ENCODE measurements at regions not wholly inside any gene's neighbourhood (a gene's known extent, or its start where the extent isn't known, plus 50 kb on each side); places are given as distances from the start of the nearest gene placed in this dataset.

GRCh38 chr16:85173981-85174751, 61.9 kb upstream of the CIBAR2 start:
- peak in 1 of 3 donors; percentile 17 for DNase-seq

- no peak for DNase-seq
Measured at GRCh38 chr16:85174871-85175723, 62.8 kb upstream of the CIBAR2 start.

- no peak for DNase-seq
Measured at GRCh38 chr16:85175724-85176233, 63.5 kb upstream of the CIBAR2 start.

- DNase-seq, result no peak
Measured at GRCh38 chr16:85176541-85177447, 64.5 kb upstream of the CIBAR2 start.

- no peak for DNase-seq
Measured at GRCh38 chr16:85177448-85177846, 65.2 kb upstream of the CIBAR2 start.

GRCh38 chr16:85178006-85178591, 65.8 kb upstream of the CIBAR2 start:
- DNase-seq, result no peak

GRCh38 chr16:85178596-85178995, 66.3 kb upstream of the CIBAR2 start:
- DNase-seq, result no peak

- DNase-seq, result no peak
Measured at GRCh38 chr16:85179344-85180046, 67.2 kb upstream of the CIBAR2 start.

GRCh38 chr16:85180047-85180826, 68.0 kb upstream of the CIBAR2 start:
- DNase-seq, result no peak

- no peak for DNase-seq
Measured at GRCh38 chr16:85180827-85181738, 68.8 kb upstream of the CIBAR2 start.

- no peak for DNase-seq
Measured at GRCh38 chr16:85181739-85182129, 69.5 kb upstream of the CIBAR2 start.

- no peak for DNase-seq
Measured at GRCh38 chr16:85182286-85182685, 70.0 kb upstream of the CIBAR2 start.

- no peak for DNase-seq
Measured at GRCh38 chr16:85182774-85183173, 70.5 kb upstream of the CIBAR2 start.

GRCh38 chr16:85183564-85183963, 71.3 kb upstream of the CIBAR2 start:
- DNase-seq, result no peak

GRCh38 chr16:85184404-85184803, 72.1 kb upstream of the CIBAR2 start:
- no peak for DNase-seq

- DNase-seq, result no peak
Measured at GRCh38 chr16:85185303-85186100, 73.2 kb upstream of the CIBAR2 start.

GRCh38 chr16:85187002-85187401, 74.7 kb upstream of the CIBAR2 start:
- DNase-seq, result no peak

GRCh38 chr16:85187447-85187846, 75.2 kb upstream of the CIBAR2 start:
- no peak for DNase-seq

GRCh38 chr16:85187886-85188285, 75.6 kb upstream of the CIBAR2 start:
- DNase-seq, result no peak
